HepG2 (cell line): ENCODE measurements at regions not wholly inside any gene's neighbourhood (a gene's known extent, or its start where the extent isn't known, plus 50 kb on each side); places are given as distances from the start of the nearest gene placed in this dataset.

Experiments used
- ATAC-seq: fragments of 200-7000 bp; cut with Tn5 transposase; 3 replicates; pipeline ENCODE4 v1.9.1; 2020; ENCODE audit warnings: mild to moderate bottlenecking, moderate library complexity
- BruUV-seq: library from RNA; stranded (reverse); fragments of 400-500 nt; replicated peaks from 2 replicates; lab custom pipeline; 2021; lab: Mats Ljungman, UMichigan
- CTCF ChIA-PET: fragments of 300-600 bp; formaldehyde crosslinking; extraction: SDS; loops from one replicate; lab custom pipeline; 2021; ENCODE audit warnings: low total read pairs, inconsistent platforms, low intra/inter-chr PET ratio; lab: Yijun Ruan, JAX
- POLR2A ChIA-PET: fragments of 350-600 bp; sonication (Branson Sonifier 250); formaldehyde crosslinking; loops from one replicate; lab custom pipeline; 2020; ENCODE audit warnings: antibody characterized with exemption, inconsistent platforms; lab: Yijun Ruan, JAX
- DNase-seq: peaks from one replicate; pipeline ENCODE4 v3.0.0-alpha.2; 2015; ENCODE audit warnings: low spot score
- FAIRE-seq: peaks from 3 replicates; lab custom pipeline; 2011; peaks lifted over from hg19 to GRCh38; lab: Jason Lieb, UNC
- H2AFZ ChIP-seq: one replicate; pipeline ENCODE4 v1.6.1; 2011; ENCODE audit warnings: low read length, inconsistent platforms
- H3K27ac ChIP-seq: fragments of 300-600 bp; 3 replicates; pipeline ENCODE4 v1.8.0; 2011; ENCODE audit warnings: mixed run types, mild to moderate bottlenecking, mixed read lengths, low read length, inconsistent platforms; ENCODE audit not compliant: insufficient read depth; ENCODE audit errors: extremely low read length
- H3K27me3 ChIP-seq, 2 experiments: fragments of 200-600 bp in 1 of 2; 2 replicates in 1 of 2; 3 replicates in 1 of 2; pipeline versions ENCODE4 v1.6.0 to v1.8.0; 2011; ENCODE audit warnings: low read length in 2 of 2, mild to moderate bottlenecking in 2 of 2, moderate library complexity in 2 of 2, inconsistent platforms in 1 of 2; ENCODE audit not compliant: insufficient read depth in 2 of 2, control insufficient read depth in 1 of 2
- H3K36me3 ChIP-seq, 2 experiments: fragments of 200-600 bp in 1 of 2; replicated peaks in 1 of 2; 2 replicates in 1 of 2; 3 replicates in 1 of 2; pipeline versions ENCODE4 v1.5.1 to v1.8.0; 2011; ENCODE audit warnings: low read length in 2 of 2, inconsistent platforms in 1 of 2; ENCODE audit not compliant: insufficient read depth in 2 of 2, control insufficient read depth in 1 of 2
- H3K4me1 ChIP-seq: 2 replicates; pipeline ENCODE4 v1.5.1; 2012; ENCODE audit warnings: low read length, inconsistent platforms; ENCODE audit not compliant: insufficient read depth
- H3K4me2 ChIP-seq: 2 replicates; pipeline ENCODE4 v1.6.0; 2011; ENCODE audit warnings: low read depth, low read length, inconsistent platforms
- H3K4me3 ChIP-seq, 3 experiments: fragments of 200-600 bp in 1 of 3; sonication (generic), shearing (Covaris generic) in 1 of 3; replicated peaks in 1 of 3; 2 replicates each; pipeline ENCODE4 v1.5.1; 2011 to 2016; ENCODE audit warnings: low read length in 3 of 3, inconsistent platforms in 2 of 3, low read depth in 2 of 3, mild to moderate bottlenecking in 2 of 3, control low read depth in 1 of 3, mixed read lengths in 1 of 3; ENCODE audit not compliant: insufficient read depth in 1 of 3
- H3K79me2 ChIP-seq: one replicate; pipeline ENCODE4 v1.6.1; 2011; ENCODE audit warnings: low read length, inconsistent platforms; ENCODE audit not compliant: insufficient read depth
- H3K9ac ChIP-seq: 2 replicates; pipeline ENCODE4 v1.6.0; 2011; ENCODE audit warnings: mild to moderate bottlenecking, low read depth, low read length, inconsistent platforms; ENCODE audit not compliant: insufficient read depth
- H3K9me3 ChIP-seq: 2 replicates; pipeline ENCODE4 v1.5.1; 2012; ENCODE audit warnings: mild to moderate bottlenecking, low read length
- H4K20me1 ChIP-seq: 2 replicates; pipeline ENCODE4 v1.6.0; 2011; ENCODE audit warnings: inconsistent platforms, mild to moderate bottlenecking, low read length, moderate library complexity; ENCODE audit not compliant: insufficient read depth
- CEBPB ChIP-seq: IDR thresholded peaks from 2 replicates; pipeline ENCODE4 v1.6.1; 2011; ENCODE audit warnings: low read depth, low read length, improper control_type of control experiment, borderline replicate concordance
- IKZF4 ChIP-seq: sonication (generic); formaldehyde crosslinking; IDR thresholded peaks from 2 replicates; pipeline ENCODE4 v1.5.1; 2020; ENCODE audit warnings: borderline replicate concordance, mild to moderate bottlenecking, low read depth, missing genetic modification reagents; ENCODE audit errors: not compliant biosample characterization
- MAFK ChIP-seq, 2 experiments: IDR thresholded peaks in 1 of 2; conservative IDR thresholded peaks in 1 of 2; 2 replicates each; pipeline ENCODE4 v1.6.1; 2011; ENCODE audit warnings: improper control_type of control experiment in 2 of 2, low read length in 2 of 2
- NFKBIZ ChIP-seq: IDR thresholded peaks from 2 replicates; pipeline ENCODE4 v1.6.1; 2018; ENCODE audit warnings: missing genetic modification reagents, missing compliant biosample characterization
- NPAS2 ChIP-seq: sonication (generic); formaldehyde crosslinking; IDR thresholded peaks from 2 replicates; pipeline ENCODE4 v1.8.0; 2022; ENCODE audit warnings: mild to moderate bottlenecking, missing genetic modification reagents, borderline replicate concordance
- POLR2AphosphoS2 ChIP-seq: IDR thresholded peaks from 2 replicates; pipeline ENCODE4 v1.6.1; 2011; ENCODE audit warnings: low read depth, low read length, improper control_type of control experiment
- RBFOX2 ChIP-seq: fragments of 200-400 bp; formaldehyde crosslinking; IDR thresholded peaks from 2 replicates; pipeline ENCODE4 v1.6.1; 2017; ENCODE audit warnings: low read depth, mild to moderate bottlenecking, low read length
- RFXANK ChIP-seq: IDR thresholded peaks from 2 replicates; pipeline ENCODE4 v1.6.1; 2016
- SETDB1 ChIP-seq: sonication (generic); formaldehyde crosslinking; IDR thresholded peaks from 2 replicates; pipeline ENCODE4 v1.5.1; 2020; ENCODE audit warnings: missing genetic modification reagents, mild to moderate bottlenecking, borderline replicate concordance
- SKI ChIP-seq: fragments of 450-650 bp; IDR thresholded peaks from one replicate; pipeline ENCODE4 v1.6.1; 2018; ENCODE audit warnings: mild to moderate bottlenecking; ENCODE audit not compliant: partially characterized antibody
- SPEN ChIP-seq: sonication (generic); formaldehyde crosslinking; IDR thresholded peaks from 2 replicates; pipeline ENCODE4 v1.5.1; 2020; ENCODE audit warnings: low read depth, mild to moderate bottlenecking, missing genetic modification reagents
- THAP11 ChIP-seq: IDR thresholded peaks from 2 replicates; pipeline ENCODE4 v1.6.1; 2016; ENCODE audit warnings: missing biosample characterization, missing genetic modification reagents
- ZNF3 ChIP-seq: IDR thresholded peaks from 2 replicates; pipeline ENCODE4 v1.7.0; 2017; ENCODE audit warnings: inconsistent platforms
- ZSCAN12 ChIP-seq: sonication (generic); formaldehyde crosslinking; IDR thresholded peaks from 2 replicates; pipeline ENCODE4 v1.9.0; 2021; ENCODE audit warnings: mild to moderate bottlenecking, missing genetic modification reagents
- WGBS: methylation state at CpG from one replicate; pipeline ENCODE4 v1.1.6; 2017; ENCODE audit warnings: low lambda C conversion rate; 5-methylcytosine and 5-hydroxymethylcytosine counted together
- in situ Hi-C: cut with HindIII; loops from 2 replicates; pipeline ENCODE4 v1.10.0; 2017; ENCODE audit warnings: low pct_unique_long_range_greater_than_20kb; ENCODE audit not compliant: extremely low pct_ligation_motif_present
- intact Hi-C: fragments of 100-400 bp; cut with micrococcal nuclease; formaldehyde crosslinking; loops from one replicate; pipeline ENCODE4 v1.10.0; 2022; ENCODE audit not compliant: unreplicated experiment
- TF ChIP-seq, protein P1 (sequence below): sonication (generic); formaldehyde crosslinking; IDR thresholded peaks from 2 replicates; pipeline ENCODE4 v1.9.0; 2021; ENCODE audit warnings: missing genetic modification reagents, borderline replicate concordance
- TF ChIP-seq, protein P2 (sequence below): IDR thresholded peaks from 2 replicates; pipeline ENCODE4 v1.6.1; 2016
- TF ChIP-seq, protein P3 (sequence below): sonication (generic); formaldehyde crosslinking; IDR thresholded peaks from 2 replicates; pipeline ENCODE4 v1.4.0; 2020; ENCODE audit warnings: missing genetic modification reagents

DNA sequence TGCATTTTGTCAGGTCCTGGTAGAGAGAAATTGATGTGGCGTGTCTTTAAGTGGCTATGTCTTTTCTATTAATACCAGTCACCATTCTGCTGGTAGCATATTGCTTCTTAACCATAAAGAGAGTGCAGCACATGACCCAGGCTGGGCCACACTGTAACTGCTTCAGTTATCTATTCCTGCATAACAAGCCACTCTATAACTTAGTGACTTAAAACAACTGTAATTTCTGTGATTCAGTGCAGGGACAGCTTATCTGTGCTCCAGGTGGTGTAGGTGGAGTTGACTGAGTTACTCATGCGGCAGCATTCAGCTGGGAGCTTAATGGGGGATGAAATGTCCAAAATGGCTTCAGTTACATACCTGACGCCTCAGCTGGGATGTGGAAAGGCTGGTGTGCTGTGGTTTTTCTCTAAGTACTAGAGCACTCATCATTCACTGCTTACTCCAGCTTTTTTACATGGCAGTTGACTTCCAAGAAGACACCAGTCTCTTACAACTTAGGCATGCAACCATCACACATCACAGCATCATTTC, 742.4 kb downstream of the SATB2 start:
- no peaks in the 10 kb centered on the region for H3K36me3 ChIP-seq
- no peaks in the 10 kb centered on the region for H3K9me3 ChIP-seq
- H3K9ac ChIP-seq, result no peak overlapping the region
- no peaks in the 10 kb centered on the region for H4K20me1 ChIP-seq
- H3K79me2 ChIP-seq, result no peaks in the 10 kb centered on the region
- H2AFZ ChIP-seq, result no peak overlapping the region
- H3K4me1 ChIP-seq, result no peaks in the 10 kb centered on the region
- 1% methylated on average over 3 of the region's 3 CpGs for WGBS
- no peak overlapping the region for H3K27ac ChIP-seq
- ChIA-PET CTCF (no interaction called here), POLR2A (no interaction called here)
- no peaks in the 10 kb centered on the region for H3K27me3 ChIP-seq
- no peak overlapping the region for H3K4me3 ChIP-seq
- DNase-seq (no peak), FAIRE-seq (no peak), ATAC-seq (no peak)
- intact Hi-C loops (no loop called here), in situ Hi-C loops (no loop called here)
- no TSS peak for BruUV-seq
- TF ChIP-seq SPEN (CRISPR knock-in tag) (no peak), POLR2AphosphoS2 (no peak), CEBPB (no peak), RFXANK (no peak), NFKBIZ (no peak), ZSCAN12 (no peak), RBFOX2 (no peak), NPAS2 (CRISPR knock-in tag) (no peak), SETDB1 (CRISPR knock-in tag) (no peak), MAFK (conservative IDR thresholded peaks at IDR 0.05 in 1 of 2, IDR thresholded peaks at IDR 0.05 in 1 of 2; ENCODE audit: low read length in 2 of 2) (no peak), IKZF4 (no peak), SKI (no peak), THAP11 (no peak), ZNF3 (CRISPR knock-in tag) (no peak)
- TF ChIP-seq, protein P1, sequence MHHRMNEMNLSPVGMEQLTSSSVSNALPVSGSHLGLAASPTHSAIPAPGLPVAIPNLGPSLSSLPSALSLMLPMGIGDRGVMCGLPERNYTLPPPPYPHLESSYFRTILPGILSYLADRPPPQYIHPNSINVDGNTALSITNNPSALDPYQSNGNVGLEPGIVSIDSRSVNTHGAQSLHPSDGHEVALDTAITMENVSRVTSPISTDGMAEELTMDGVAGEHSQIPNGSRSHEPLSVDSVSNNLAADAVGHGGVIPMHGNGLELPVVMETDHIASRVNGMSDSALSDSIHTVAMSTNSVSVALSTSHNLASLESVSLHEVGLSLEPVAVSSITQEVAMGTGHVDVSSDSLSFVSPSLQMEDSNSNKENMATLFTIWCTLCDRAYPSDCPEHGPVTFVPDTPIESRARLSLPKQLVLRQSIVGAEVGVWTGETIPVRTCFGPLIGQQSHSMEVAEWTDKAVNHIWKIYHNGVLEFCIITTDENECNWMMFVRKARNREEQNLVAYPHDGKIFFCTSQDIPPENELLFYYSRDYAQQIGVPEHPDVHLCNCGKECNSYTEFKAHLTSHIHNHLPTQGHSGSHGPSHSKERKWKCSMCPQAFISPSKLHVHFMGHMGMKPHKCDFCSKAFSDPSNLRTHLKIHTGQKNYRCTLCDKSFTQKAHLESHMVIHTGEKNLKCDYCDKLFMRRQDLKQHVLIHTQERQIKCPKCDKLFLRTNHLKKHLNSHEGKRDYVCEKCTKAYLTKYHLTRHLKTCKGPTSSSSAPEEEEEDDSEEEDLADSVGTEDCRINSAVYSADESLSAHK, result no peak
- TF ChIP-seq, protein P2, sequence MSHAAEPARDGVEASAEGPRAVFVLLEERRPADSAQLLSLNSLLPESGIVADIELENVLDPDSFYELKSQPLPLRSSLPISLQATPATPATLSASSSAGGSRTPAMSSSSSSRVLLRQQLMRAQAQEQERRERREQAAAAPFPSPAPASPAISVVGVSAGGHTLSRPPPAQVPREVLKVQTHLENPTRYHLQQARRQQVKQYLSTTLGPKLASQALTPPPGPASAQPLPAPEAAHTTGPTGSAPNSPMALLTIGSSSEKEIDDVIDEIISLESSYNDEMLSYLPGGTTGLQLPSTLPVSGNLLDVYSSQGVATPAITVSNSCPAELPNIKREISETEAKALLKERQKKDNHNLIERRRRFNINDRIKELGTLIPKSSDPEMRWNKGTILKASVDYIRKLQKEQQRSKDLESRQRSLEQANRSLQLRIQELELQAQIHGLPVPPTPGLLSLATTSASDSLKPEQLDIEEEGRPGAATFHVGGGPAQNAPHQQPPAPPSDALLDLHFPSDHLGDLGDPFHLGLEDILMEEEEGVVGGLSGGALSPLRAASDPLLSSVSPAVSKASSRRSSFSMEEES, result no peak
- TF ChIP-seq, protein P3, sequence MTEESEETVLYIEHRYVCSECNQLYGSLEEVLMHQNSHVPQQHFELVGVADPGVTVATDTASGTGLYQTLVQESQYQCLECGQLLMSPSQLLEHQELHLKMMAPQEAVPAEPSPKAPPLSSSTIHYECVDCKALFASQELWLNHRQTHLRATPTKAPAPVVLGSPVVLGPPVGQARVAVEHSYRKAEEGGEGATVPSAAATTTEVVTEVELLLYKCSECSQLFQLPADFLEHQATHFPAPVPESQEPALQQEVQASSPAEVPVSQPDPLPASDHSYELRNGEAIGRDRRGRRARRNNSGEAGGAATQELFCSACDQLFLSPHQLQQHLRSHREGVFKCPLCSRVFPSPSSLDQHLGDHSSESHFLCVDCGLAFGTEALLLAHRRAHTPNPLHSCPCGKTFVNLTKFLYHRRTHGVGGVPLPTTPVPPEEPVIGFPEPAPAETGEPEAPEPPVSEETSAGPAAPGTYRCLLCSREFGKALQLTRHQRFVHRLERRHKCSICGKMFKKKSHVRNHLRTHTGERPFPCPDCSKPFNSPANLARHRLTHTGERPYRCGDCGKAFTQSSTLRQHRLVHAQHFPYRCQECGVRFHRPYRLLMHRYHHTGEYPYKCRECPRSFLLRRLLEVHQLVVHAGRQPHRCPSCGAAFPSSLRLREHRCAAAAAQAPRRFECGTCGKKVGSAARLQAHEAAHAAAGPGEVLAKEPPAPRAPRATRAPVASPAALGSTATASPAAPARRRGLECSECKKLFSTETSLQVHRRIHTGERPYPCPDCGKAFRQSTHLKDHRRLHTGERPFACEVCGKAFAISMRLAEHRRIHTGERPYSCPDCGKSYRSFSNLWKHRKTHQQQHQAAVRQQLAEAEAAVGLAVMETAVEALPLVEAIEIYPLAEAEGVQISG (CRISPR knock-in tag), result no peak
- no peak overlapping the region for H3K4me2 ChIP-seq
